ENCODE measurements at regions not wholly inside any gene's neighbourhood (a gene's known extent, or its start where the extent isn't known, plus 50 kb on each side); places are given as distances from the start of the nearest gene placed in this dataset.
"Not testable (repeated sequence)": the region's sequence is repeated elsewhere in the genome, so short reads cannot be mapped to it uniquely, and the experiment has no call there.

GRCh38 chr14:105979446-105979845 is 453.1 kb downstream of the TMEM121 start:
- TF ChIP-seq, protein P1, sequence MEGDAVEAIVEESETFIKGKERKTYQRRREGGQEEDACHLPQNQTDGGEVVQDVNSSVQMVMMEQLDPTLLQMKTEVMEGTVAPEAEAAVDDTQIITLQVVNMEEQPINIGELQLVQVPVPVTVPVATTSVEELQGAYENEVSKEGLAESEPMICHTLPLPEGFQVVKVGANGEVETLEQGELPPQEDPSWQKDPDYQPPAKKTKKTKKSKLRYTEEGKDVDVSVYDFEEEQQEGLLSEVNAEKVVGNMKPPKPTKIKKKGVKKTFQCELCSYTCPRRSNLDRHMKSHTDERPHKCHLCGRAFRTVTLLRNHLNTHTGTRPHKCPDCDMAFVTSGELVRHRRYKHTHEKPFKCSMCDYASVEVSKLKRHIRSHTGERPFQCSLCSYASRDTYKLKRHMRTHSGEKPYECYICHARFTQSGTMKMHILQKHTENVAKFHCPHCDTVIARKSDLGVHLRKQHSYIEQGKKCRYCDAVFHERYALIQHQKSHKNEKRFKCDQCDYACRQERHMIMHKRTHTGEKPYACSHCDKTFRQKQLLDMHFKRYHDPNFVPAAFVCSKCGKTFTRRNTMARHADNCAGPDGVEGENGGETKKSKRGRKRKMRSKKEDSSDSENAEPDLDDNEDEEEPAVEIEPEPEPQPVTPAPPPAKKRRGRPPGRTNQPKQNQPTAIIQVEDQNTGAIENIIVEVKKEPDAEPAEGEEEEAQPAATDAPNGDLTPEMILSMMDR (IDR thresholded peaks at IDR 0.05; ENCODE audit: low read depth, low read length, missing control alignments), result no peak
- no peak overlapping the region for H3K4me3 ChIP-seq (replicated peaks; ENCODE audit: low read depth, low read length)
- no peak for DNase-seq (ENCODE audit: extremely low read depth, low read depth)

GRCh38 chr14:105980224-105980623 is 453.8 kb downstream of the TMEM121 start:
- DNase-seq (ENCODE audit: extremely low read depth, low read depth), result no peak
- H3K4me3 ChIP-seq (replicated peaks; ENCODE audit: low read depth, low read length), result no peak overlapping the region
- TF ChIP-seq, protein P1 (IDR thresholded peaks at IDR 0.05; ENCODE audit: low read depth, low read length, missing control alignments), result no peak

DNA sequence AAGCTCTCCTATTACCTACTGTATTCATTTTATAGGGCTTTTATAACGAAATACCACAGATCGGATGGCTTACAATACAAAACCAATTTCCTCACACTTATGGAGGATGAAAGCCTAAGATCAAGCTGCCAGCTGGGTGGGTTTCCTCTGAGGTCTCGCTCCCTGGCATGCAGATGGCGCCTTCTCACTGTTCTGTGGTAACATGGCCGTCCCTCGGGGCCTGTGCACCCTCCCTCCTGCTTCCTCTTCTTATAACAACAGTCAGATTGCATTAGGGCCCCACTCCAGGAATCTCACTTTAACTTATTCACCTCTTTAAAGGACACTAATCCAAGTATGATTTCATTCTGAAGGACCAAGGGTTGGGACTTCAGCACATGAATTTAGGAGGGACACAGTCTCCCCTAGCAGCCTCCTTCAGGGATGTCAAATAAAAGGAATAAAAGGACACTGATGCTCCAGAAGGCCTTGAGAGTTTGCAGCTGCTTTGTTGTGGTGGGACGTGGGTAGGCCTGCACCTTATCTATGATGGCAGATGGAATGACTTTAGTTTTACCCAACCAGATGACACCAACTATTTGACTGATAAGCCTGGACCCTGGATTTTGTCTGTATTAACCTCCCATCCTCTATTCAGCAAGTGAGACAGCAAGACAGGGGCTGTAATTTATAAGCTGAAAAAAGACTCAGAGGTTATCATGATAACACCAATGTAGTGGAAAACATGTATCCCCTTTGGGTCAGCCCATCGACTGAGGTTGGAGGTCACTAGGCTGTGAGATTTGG is 455.3 kb downstream of the TMEM121 start:
- DNase-seq (ENCODE audit: extremely low read depth, low read depth); H3K4me3 ChIP-seq (replicated peaks; ENCODE audit: low read depth, low read length): not testable (repeated sequence)

GRCh38 chr14:105982664-105983063 is 456.3 kb downstream of the TMEM121 start:
- TF ChIP-seq, protein P1 (IDR thresholded peaks at IDR 0.05; ENCODE audit: low read depth, low read length, missing control alignments), result no peak
- no peak overlapping the region for H3K4me3 ChIP-seq (replicated peaks; ENCODE audit: low read depth, low read length)
- no peak for DNase-seq (ENCODE audit: extremely low read depth, low read depth)

DNA sequence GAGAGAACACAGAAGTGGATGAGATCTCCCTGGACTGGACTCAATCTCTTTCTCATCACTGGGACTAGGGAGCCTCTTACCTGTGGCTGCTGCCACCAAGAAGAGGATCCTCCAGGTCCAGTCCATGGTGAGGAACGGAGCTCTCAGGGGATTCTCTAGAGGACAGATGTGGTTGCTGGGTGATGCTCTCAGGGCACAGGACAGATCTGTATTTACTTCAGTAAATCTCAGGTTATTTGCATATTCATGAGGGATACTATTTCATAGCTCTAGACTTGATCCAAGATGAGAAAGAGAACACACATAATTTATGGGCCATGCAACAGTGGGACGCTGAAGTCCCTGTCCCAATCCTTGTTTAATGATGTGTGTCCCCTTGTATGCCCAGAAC is 460.5 kb downstream of the TMEM121 start:
- no peak for DNase-seq (ENCODE audit: extremely low read depth, low read depth)
- TF ChIP-seq, protein P1 (IDR thresholded peaks at IDR 0.05; ENCODE audit: low read depth, low read length, missing control alignments), result no peak
- no peak overlapping the region for H3K4me3 ChIP-seq (replicated peaks; ENCODE audit: low read depth, low read length)

DNA sequence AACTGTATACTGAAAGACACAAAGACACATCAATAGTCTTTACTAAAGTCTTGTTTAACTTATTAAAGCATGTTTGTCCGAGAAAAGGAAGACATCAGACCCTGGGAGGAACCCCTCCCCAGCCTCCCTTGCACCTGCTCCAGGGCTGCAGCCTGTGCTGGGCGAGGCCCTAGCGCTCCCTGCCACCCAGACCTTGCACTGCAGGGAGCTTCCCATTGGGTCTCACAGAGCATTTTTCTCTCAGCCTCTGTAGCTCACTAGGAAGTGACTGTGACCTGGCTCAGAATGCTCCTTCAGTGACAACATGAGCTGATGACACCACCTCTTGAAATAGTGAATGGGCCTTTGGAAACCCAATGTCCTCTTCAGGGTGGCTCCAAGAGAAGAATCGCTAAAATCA is 461.2 kb downstream of the TMEM121 start:
- TF ChIP-seq, protein P1 (IDR thresholded peaks at IDR 0.05; ENCODE audit: low read depth, low read length, missing control alignments), result no peak
- DNase-seq (ENCODE audit: extremely low read depth, low read depth), result no peak
- no peak overlapping the region for H3K4me3 ChIP-seq (replicated peaks; ENCODE audit: low read depth, low read length)

- no peak for DNase-seq (ENCODE audit: extremely low read depth, low read depth)
- H3K4me3 ChIP-seq (replicated peaks; ENCODE audit: low read depth, low read length), result no peak overlapping the region
- TF ChIP-seq, protein P1 (IDR thresholded peaks at IDR 0.05; ENCODE audit: low read depth, low read length, missing control alignments), result no peak
These were observed 463.4 kb downstream of the TMEM121 start for GRCh38 chr14:105989566-105990302.

DNA sequence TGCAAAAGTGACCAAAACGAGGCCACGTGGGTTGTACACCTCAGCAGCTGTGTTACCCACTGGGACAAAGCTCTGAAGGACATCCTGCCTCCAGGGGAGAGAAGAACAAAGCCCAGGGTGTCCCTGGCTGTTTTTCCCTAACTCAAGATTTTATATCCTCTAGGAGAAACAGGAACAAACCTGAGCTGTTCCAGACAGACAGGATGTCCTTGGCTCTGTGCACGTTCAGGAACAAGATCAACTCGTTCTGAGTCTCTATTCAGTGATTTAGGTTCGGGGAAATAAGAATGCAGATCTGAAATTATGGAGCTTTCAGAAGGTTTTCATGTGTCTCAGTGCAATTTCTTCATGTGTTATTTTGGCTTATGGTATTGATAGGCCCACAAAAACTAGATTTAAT is 465.3 kb downstream of the TMEM121 start:
- not testable (repeated sequence) for H3K4me3 ChIP-seq (replicated peaks; ENCODE audit: low read depth, low read length); DNase-seq (ENCODE audit: extremely low read depth, low read depth)

All from HFF-Myc (cell line).